ENCODE measurements at regions not wholly inside any gene's neighbourhood (a gene's known extent, or its start where the extent isn't known, plus 50 kb on each side); places are given as distances from the start of the nearest gene placed in this dataset.

- TF ChIP-seq CTCF (conservative IDR thresholded peaks at IDR 0.05 in 1 of 2, IDR thresholded peaks at IDR 0.05 in 1 of 2; ENCODE audit: extremely low read depth in 1 of 2, insufficient read depth in 1 of 2, low read depth in 1 of 2, low read length in 2 of 2) (no peak), EZH2 (IDR thresholded peaks at IDR 0.05; ENCODE audit: borderline replicate concordance, low read length) (no peak)
These were observed 80.5 kb upstream of the ETV3 start for GRCh38 chr1:157218671-157219070.
